Stomach (tissue), 8 donors: ENCODE measurements at regions not wholly inside any gene's neighbourhood (a gene's known extent, or its start where the extent isn't known, plus 50 kb on each side); places are given as distances from the start of the nearest gene placed in this dataset.
"Not testable (repeated sequence)": the region's sequence is repeated elsewhere in the genome, so short reads cannot be mapped to it uniquely, and the experiment has no call there.

ENCODE experiments used
- DNase-seq, 2 donors: peaks; one replicate each; pipeline versions ENCODE4 v3.0.0 to v3.0.0-alpha.2; 2013 to 2019
- H3K27ac ChIP-seq, 5 donors: fragments of 200-600 bp in 4 of 5; sonication (generic) in 4 of 5; one replicate each; pipeline ENCODE4 v1.5.1; 2013 to 2019; ENCODE audit warnings: mild to moderate bottlenecking in 1 of 5, moderate library complexity in 1 of 5
- H3K27me3 ChIP-seq, 3 donors: fragments of 200-600 bp; sonication (generic); one replicate each; pipeline ENCODE4 v1.5.1; 2017 to 2019; ENCODE audit warnings: mixed run types in 1 of 3
- H3K36me3 ChIP-seq, 4 donors: fragments of 200-600 bp; sonication (generic); 1 replicate in 3 of 4; 2 replicates in 1 of 4; pipeline ENCODE4 v1.5.1; 2016 to 2019
- H3K4me1 ChIP-seq, 4 donors: fragments of 200-600 bp; sonication (generic); one replicate each; pipeline ENCODE4 v1.5.1; 2016 to 2019
- H3K4me3 ChIP-seq, 4 donors: fragments of 200-600 bp; sonication (generic) in 3 of 4; one replicate each; pipeline ENCODE4 v1.5.1; 2016 to 2019; ENCODE audit warnings: mild to moderate bottlenecking in 1 of 4
- H3K9me3 ChIP-seq, 4 donors: fragments of 200-600 bp; sonication (generic); one replicate each; pipeline ENCODE4 v1.5.1; 2016 to 2019
- CTCF ChIP-seq, 7 experiments: fragments of 450-650 bp in 4 of 7; fragments of 200-600 bp in 3 of 7; sonication (generic) in 3 of 7; IDR thresholded peaks; one replicate each; pipeline ENCODE4 v1.5.1; 2016 to 2019; ENCODE audit warnings: antibody characterized with exemption in 7 of 7, control low read depth in 2 of 7, mild to moderate bottlenecking in 1 of 7
- EP300 ChIP-seq: sonication (generic); formaldehyde crosslinking; IDR thresholded peaks from one replicate; pipeline ENCODE4 v1.6.1; 2017; ENCODE audit warnings: antibody characterized with exemption
- POLR2A ChIP-seq, 4 donors: fragments of 450-650 bp; IDR thresholded peaks; one replicate each; pipeline ENCODE4 v1.6.1; 2016; ENCODE audit warnings: antibody characterized with exemption in 4 of 4, control low read depth in 2 of 4, mild to moderate bottlenecking in 1 of 4, moderate library complexity in 1 of 4
- POLR2AphosphoS5 ChIP-seq, 3 donors: sonication (generic); formaldehyde crosslinking; IDR thresholded peaks; one replicate each; pipeline ENCODE4 v1.6.1; 2016; ENCODE audit warnings: antibody characterized with exemption in 3 of 3
- WGBS, 5 donors: extraction: QIAGEN DNeasy Blood & Tissue Kit in 3 of 5; methylation state at CpG; one replicate each; pipeline versions ENCODE4 v1.1.5 to v1.1.7; 2013 to 2018; 5-methylcytosine and 5-hydroxymethylcytosine counted together
- intact Hi-C: fragments of 100-400 bp; cut with DNase I; formaldehyde crosslinking; loops from one replicate; pipeline ENCODE4 v1.15.1; 2023; ENCODE audit warnings: low total_unique reads
- donor health status: healthy with polysubstance abuse.
- donor health status: Bipolar disorder and iron deficiency.
- donor health status: healthy.

- 61 to 74% (median 64%) methylated on average over 7 of the region's 7 CpGs for WGBS, 5 donors
- H3K4me3 ChIP-seq, result no peak overlapping the region
- intact Hi-C loops, result no loop called here
- no peaks in the 10 kb centered on the region for H3K9me3 ChIP-seq
- no peak for DNase-seq
- peak overlapping the region in 3 of 5 donors; percentile 35 to 85 (median 75) for H3K27ac ChIP-seq
- no peaks in the 10 kb centered on the region for H3K36me3 ChIP-seq
- peaks cover 0 to 35% (median 9%) of the 10 kb centered on the region in 3 donors for H3K27me3 ChIP-seq
- TF ChIP-seq CTCF (IDR thresholded peaks at IDR 0.05) (no peak), EP300 (no peak), POLR2AphosphoS5 (IDR thresholded peaks at IDR 0.05) (no peak), POLR2A (IDR thresholded peaks at IDR 0.05) (no peak)
- H3K4me1 ChIP-seq, result peaks cover 0 to 34% (median 18%) of the 10 kb centered on the region in 4 donors
These were observed 54.2 kb upstream of the SIRPA start for GRCh38 chr20:1840817-1841553.

GRCh38 chr20:1839376-1840317 lies 55.6 kb upstream of the SIRPA start:
- Histone ChIP-seq H3K4me1 (peaks cover 0 to 26% (median 12%) of the 10 kb centered on the region in 4 donors), H3K27me3 (peaks cover 0 to 41% (median 9%) of the 10 kb centered on the region in 3 donors), H3K27ac (peak overlapping the region in 4 of 5 donors; percentile 44 to 85 (median 75))
- H3K36me3 ChIP-seq, H3K4me3 ChIP-seq, DNase-seq, H3K9me3 ChIP-seq, intact Hi-C loops: not testable (repeated sequence)
- 60 to 75% (median 63%) methylated on average over 18 to 22 of the region's 23 CpGs for WGBS, 5 donors

GRCh38 chr20:1838556-1839279 lies 56.5 kb upstream of the SIRPA start:
- 43 to 59% (median 49%) methylated on average over 2 to 6 of the region's 6 CpGs for WGBS, 5 donors
- Histone ChIP-seq H3K27me3 (peaks cover 0 to 41% (median 9%) of the 10 kb centered on the region in 3 donors), H3K27ac (peak overlapping the region in 2 of 5 donors; percentile 60 to 64), H3K4me3 (no peak overlapping the region), H3K36me3 (no peaks in the 10 kb centered on the region), H3K9me3 (no peaks in the 10 kb centered on the region), H3K4me1 (peaks cover 0 to 18% (median 7%) of the 10 kb centered on the region in 4 donors)
- DNase-seq, result peak in 1 of 2 donors; percentile 48
- intact Hi-C loops, result no loop called here
- TF ChIP-seq POLR2A (IDR thresholded peaks at IDR 0.05) (no peak), POLR2AphosphoS5 (IDR thresholded peaks at IDR 0.05) (no peak), CTCF (IDR thresholded peaks at IDR 0.05) (no peak), EP300 (no peak)

DNA sequence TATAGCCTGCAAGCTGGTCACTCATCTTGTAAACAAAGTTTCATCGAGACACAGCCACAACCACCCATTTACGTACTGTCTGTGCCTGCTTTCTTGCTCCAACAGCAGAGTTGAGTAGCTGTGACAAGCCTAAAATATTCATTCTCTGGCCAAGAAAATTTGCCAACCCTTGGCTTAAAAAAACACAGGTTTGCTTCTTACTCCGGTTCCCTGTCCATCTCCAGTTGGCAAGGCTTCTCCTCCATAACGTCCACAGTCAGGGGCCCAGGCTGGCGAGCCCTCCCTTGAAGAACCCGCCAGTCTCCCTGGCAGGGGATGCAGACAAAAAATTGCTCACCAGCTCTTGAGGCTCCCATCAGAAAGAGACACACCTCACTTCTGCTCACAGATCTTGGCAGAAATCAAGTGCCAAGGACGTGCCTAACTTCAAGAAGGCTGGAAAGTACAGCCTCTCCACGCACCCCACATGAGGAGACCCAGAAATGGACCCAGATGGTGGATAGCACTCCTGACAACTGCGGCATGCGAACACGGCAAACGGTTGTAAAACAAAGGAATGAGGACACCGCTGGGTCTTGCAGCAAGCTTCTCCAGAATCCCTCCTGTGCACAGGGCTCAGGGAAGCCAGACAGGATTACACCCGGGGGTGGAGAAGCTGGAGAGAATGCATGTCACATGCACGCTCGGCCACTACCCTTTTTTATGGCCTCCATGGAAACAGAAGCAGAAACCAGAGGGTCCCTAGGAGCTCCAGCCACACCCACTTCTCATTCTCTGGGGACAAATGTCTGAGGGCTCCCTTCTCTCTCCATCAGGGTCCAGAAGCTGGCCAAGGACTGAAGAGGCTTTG lies 59.8 kb upstream of the SIRPA start:
- Histone ChIP-seq H3K27ac (no peak overlapping the region), H3K9me3 (no peaks in the 10 kb centered on the region), H3K4me1 (peaks cover 2 to 16% (median 8%) of the 10 kb centered on the region in 4 donors), H3K36me3 (no peaks in the 10 kb centered on the region), H3K27me3 (peaks cover 0 to 44% (median 13%) of the 10 kb centered on the region in 3 donors), H3K4me3 (no peak overlapping the region)
- WGBS, 5 donors, result 56 to 66% (median 60%) methylated on average over 15 to 16 of the region's 16 CpGs
- no peak for DNase-seq
- intact Hi-C loops, result no loop called here
- TF ChIP-seq CTCF (IDR thresholded peaks at IDR 0.05) (no peak), POLR2AphosphoS5 (IDR thresholded peaks at IDR 0.05) (no peak), EP300 (no peak), POLR2A (IDR thresholded peaks at IDR 0.05) (no peak)
